GM19397 (cell line): ENCODE measurements at regions not wholly inside any gene's neighbourhood (a gene's known extent, or its start where the extent isn't known, plus 50 kb on each side); places are given as distances from the start of the nearest gene placed in this dataset.
"Not testable (repeated sequence)": the region's sequence is repeated elsewhere in the genome, so short reads cannot be mapped to it uniquely, and the experiment has no call there.

ENCODE experiments used
- ATAC-seq: cut with Tn5 transposase; IDR thresholded peaks from one replicate; pipeline ENCODE4 v1.9.1; 2021; ENCODE audit warnings: mild to moderate bottlenecking, moderate library complexity; ENCODE audit not compliant: unreplicated experiment

DNA sequence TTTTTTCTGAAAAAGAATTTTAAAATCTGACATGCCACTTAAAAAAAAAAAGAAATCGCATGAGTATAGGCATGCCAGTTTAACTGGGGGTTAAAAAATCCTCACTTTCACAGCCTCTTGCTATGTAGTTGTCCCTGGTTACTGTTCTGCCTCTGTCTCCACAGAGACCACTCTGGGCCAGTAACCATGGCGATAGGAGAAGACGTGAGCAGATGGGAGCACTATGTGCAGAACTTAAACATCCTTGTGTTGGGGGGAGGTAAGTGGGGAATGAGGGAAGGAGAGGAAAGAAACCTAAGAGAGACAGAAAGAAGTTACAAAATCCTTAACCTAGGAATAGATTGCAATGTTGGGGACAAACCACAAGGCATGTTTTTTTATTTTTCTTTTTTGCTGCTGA lies 75.9 kb upstream of the CYRIA start:
- no peak for ATAC-seq

- no peak for ATAC-seq
Observed at GRCh38 chr2:16739778-16740581, 74.3 kb upstream of the CYRIA start.

GRCh38 chr2:16738361-16739225 lies 73.0 kb upstream of the CYRIA start:
- no peak for ATAC-seq

DNA sequence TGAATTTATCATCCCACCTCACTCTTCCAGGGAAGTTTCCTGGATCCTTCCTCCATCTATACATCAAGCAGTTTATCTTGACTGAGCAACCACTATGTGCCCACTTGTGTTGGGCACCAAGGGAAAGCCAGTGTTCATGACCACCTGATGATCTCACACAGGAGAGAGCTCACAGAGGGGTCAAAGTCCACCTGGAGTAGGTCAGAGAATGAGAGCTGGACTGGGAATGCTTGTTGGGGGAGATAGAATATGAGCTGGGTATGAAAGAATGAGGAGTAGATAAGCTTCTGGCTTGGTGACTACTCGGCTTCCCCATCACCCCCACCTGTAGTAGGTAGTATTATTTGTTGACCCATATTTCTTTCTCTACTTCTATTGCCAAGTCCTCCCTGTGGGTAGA lies 72.2 kb upstream of the CYRIA start:
- ATAC-seq: no peak

DNA sequence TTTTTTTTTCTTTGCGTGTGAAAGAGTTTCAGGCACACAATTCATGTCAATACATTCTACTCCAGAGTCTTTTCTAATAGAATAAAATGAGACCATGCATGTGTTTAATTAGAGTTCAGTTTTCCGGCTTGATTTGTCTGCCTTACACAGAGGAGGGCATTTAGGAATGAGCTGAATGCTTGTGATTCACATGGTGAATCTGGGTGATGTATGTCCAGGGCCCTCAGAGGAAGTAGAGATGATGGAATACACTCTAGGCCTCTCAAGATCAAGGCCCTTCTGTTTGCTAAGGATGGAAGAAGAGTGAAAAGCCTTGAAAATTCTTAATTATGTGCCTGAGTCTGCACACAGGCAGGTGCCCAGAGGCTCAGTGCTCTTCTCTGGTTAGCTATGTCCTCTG lies 71.0 kb upstream of the CYRIA start:
- ATAC-seq: no peak

- ATAC-seq: no peak
Observed at GRCh38 chr2:16729335-16729734, 63.7 kb upstream of the CYRIA start.

GRCh38 chr2:16728351-16729136 lies 62.9 kb upstream of the CYRIA start:
- no peak for ATAC-seq

DNA sequence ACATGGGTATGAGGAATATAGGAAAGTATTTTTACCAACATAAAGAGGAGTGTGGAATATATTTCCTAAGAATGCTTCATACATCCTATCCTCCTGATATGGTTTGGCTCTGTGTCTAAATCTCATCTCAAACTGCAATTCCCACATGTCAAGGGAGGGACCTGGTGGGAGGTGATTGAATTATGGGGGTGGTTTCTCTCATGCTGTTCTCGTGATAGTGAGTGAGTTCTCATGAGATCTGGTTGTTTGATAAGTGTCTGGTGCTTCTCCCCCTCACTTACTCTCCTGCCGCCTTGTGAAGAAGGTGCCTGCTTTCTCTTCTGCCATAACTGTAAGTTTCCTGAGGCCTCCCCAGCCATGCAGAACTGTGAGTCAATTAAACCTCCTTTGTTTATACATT lies 62.2 kb upstream of the CYRIA start:
- ATAC-seq: not testable (repeated sequence)

GRCh38 chr2:16727256-16727655 lies 61.6 kb upstream of the CYRIA start:
- ATAC-seq: no peak

- ATAC-seq: no peak
Observed at GRCh38 chr2:16726577-16726976, 60.9 kb upstream of the CYRIA start.

- ATAC-seq: no peak
Observed at GRCh38 chr2:16726147-16726546, 60.5 kb upstream of the CYRIA start.

DNA sequence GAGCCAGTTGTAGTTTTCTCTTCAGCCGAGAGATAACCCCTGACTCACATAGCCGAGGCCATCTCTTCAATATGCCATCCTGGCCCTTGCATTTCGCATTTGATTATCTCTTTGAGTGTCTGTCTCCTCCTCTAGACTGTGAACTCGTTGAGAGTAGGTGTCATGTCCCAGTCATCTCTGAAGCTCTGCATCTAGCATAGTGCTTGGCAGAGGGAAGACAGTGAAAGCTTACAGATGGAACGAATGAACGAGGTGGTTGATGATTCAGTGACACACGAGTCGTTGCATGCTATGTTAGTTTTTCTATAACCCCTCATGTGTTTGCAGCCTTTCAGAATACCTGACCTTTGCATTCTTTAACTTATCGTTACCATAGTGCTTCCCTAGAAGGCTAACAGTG lies 59.9 kb upstream of the CYRIA start:
- no peak for ATAC-seq

DNA sequence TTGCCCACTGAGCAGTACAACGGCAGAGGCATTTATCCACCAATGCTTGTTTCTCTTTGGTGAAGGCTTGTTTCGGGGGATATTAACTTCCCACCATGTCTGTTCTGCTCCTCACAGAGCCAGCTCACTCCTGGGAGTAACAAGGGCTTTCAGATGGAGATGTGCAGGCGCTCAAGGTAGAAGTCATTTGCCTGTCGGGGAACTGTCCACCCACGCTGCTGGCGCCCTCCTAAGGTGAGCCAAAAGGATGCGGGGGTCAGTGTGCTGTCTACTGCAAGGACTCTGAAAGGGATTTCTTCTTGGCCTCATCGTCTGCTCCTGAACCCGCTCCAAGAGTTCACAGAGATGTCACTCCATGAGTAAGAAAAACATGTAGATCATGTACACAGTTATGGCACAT lies 57.0 kb upstream of the CYRIA start:
- no peak for ATAC-seq

DNA sequence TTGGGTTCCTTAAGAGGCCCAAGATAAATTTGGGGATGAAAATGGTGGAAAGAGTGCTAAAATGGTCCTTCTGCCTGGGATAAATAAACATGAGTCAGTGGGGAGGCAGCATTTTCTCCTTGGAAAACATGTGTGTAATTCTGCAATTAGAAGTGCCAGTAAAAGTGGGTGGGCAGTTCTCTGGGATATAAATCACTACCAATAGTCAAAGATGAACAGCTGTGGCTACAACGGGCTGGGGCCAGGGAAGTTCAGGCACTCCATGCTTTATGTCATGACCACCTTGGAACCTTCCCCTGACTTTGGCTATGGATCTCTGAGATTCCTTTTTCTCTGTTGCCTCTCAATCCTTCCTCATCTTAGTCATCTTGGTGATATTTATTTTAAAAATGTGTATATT lies 56.5 kb upstream of the CYRIA start:
- no peak for ATAC-seq

GRCh38 chr2:16721529-16721928 lies 55.9 kb upstream of the CYRIA start:
- ATAC-seq: not testable (repeated sequence)

GRCh38 chr2:16720737-16721136 lies 55.1 kb upstream of the CYRIA start:
- ATAC-seq: not testable (repeated sequence)

DNA sequence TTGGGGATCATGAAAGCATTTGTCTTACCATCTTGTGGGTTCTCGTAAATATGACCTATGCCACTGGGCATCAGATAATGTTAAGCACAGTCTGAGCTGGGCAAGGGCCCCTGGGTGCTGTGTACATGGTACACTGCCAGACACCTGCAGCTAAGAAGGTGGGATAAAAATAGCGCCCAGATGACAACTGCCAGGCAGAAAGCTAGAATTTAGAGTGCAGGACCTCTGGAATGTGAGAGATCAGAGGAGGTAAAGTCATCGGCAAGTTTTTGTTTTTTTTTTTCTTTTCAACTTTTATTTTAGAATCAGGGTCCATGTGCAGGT lies 53.8 kb upstream of the CYRIA start:
- no peak for ATAC-seq

- no peak for ATAC-seq
Observed at GRCh38 chr2:16718576-16719484, 53.2 kb upstream of the CYRIA start.

DNA sequence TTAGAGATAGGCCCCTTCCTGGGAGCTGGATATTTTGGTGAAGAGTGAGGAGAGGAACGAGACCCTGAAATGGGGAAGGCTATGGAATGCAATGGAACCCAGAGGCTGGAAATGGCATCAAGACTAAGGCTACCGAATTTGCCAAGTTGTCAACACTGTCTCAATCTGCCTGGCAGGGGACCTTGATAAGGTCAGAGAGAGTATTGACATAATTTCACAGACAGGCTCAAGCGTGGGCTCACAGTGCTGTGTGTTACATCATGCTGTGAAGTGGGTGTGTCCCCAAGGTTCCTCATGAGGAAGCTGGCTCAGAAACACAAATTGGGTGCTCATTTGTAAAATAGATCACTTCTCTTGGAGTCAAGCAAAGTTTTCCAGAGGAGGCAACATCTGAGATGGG lies 51.8 kb upstream of the CYRIA start:
- no peak for ATAC-seq

DNA sequence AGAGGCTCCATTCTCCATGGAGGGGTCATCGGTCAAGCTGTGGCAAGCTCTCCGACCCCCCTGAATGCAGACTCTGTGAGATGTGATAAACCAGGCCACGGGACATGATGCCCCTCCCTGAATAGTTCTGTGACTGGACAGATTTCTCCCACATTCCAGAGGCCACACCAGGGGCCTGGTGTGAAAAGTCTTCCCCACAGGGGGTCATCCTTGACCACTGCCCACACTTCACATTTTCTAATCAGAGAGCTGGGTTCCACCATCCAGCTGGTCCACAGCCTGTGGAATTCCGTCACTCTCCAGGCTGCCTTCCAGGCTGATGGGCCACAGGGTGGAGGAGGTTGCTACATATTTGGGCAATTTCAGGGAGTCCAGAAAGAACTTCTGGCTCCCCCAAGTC lies 51.3 kb upstream of the CYRIA start:
- no peak for ATAC-seq

DNA sequence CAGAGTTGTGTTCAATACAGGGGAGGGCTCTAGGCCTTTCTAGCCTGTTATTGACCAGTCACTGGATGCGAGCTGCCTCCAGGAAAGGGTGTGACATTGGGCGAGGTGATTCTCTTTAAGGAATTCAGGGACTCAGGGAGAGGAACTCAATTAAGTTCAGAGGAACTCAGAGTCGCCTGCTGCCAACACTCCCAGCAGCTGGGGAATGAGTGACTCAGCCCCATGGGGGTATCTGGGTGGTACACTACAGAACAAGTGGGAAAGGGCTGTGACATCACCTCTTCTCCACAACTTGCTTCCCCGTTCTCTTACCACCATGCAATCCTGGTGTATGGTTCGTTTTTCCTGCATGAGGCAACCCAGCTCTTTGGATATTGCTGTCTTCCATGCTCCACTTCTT lies 50.4 kb upstream of the CYRIA start:
- ATAC-seq: no peak
